HG03521 (cell line): ENCODE measurements at regions not wholly inside any gene's neighbourhood (a gene's known extent, or its start where the extent isn't known, plus 50 kb on each side); places are given as distances from the start of the nearest gene placed in this dataset.
"Not testable (repeated sequence)": the region's sequence is repeated elsewhere in the genome, so short reads cannot be mapped to it uniquely, and the experiment has no call there.

Source experiments
- ATAC-seq: cut with Tn5 transposase; IDR thresholded peaks from one replicate; pipeline ENCODE4 v1.9.1; 2021; ENCODE audit warnings: mild to moderate bottlenecking, moderate library complexity; ENCODE audit not compliant: unreplicated experiment

GRCh38 chr16:75836347-75837010 is 110.2 kb upstream of the CPHXL start:
- ATAC-seq: no peak

GRCh38 chr16:75837264-75837663 is 111.0 kb upstream of the CPHXL start:
- no peak for ATAC-seq

GRCh38 chr16:75837681-75838080 is 111.4 kb upstream of the CPHXL start:
- ATAC-seq: no peak

GRCh38 chr16:75841517-75841916 is 115.2 kb upstream of the CPHXL start:
- no peak for ATAC-seq

GRCh38 chr16:75847172-75847571 is 120.9 kb upstream of the CPHXL start:
- ATAC-seq: no peak

- no peak for ATAC-seq
Measured at GRCh38 chr16:75854152-75854551, 127.9 kb upstream of the CPHXL start.

GRCh38 chr16:75860326-75861053 is 134.2 kb upstream of the CPHXL start:
- ATAC-seq: no peak

GRCh38 chr16:75861311-75862097 is 135.2 kb upstream of the CPHXL start:
- ATAC-seq: no peak

GRCh38 chr16:75862098-75862386 is 135.8 kb upstream of the CPHXL start:
- ATAC-seq: no peak

GRCh38 chr16:75864243-75864642 is 138.0 kb upstream of the CPHXL start:
- no peak for ATAC-seq

GRCh38 chr16:75865736-75866135 is 139.4 kb upstream of the CPHXL start:
- no peak for ATAC-seq

GRCh38 chr16:75868636-75869632 is 142.6 kb upstream of the CPHXL start:
- ATAC-seq: no peak

GRCh38 chr16:75881280-75881679 is 155.0 kb upstream of the CPHXL start:
- not testable (repeated sequence) for ATAC-seq

GRCh38 chr16:75899163-75899562 is 172.9 kb upstream of the CPHXL start:
- ATAC-seq: no peak

- ATAC-seq: no peak
Measured at GRCh38 chr16:75908331-75909117, 182.2 kb upstream of the CPHXL start.

GRCh38 chr16:75909746-75910145 is 183.5 kb upstream of the CPHXL start:
- ATAC-seq: no peak

- ATAC-seq: no peak
Measured at GRCh38 chr16:75911896-75912295, 185.6 kb upstream of the CPHXL start.

GRCh38 chr16:75913958-75914357 is 187.7 kb upstream of the CPHXL start:
- ATAC-seq: no peak

GRCh38 chr16:75916451-75916850 is 190.2 kb upstream of the CPHXL start:
- ATAC-seq: no peak

GRCh38 chr16:75918109-75918508 is 191.8 kb upstream of the CPHXL start:
- no peak for ATAC-seq
